Muscle layer of duodenum (tissue), 2 donors: ENCODE measurements at regions not wholly inside any gene's neighbourhood (a gene's known extent, or its start where the extent isn't known, plus 50 kb on each side); places are given as distances from the start of the nearest gene placed in this dataset.

Source experiments
- H3K27ac ChIP-seq: one replicate; pipeline ENCODE4 v1.7.0; 2013; ENCODE audit warnings: mild to moderate bottlenecking, low read length
- H3K27me3 ChIP-seq: one replicate; pipeline ENCODE4 v1.7.0; 2013; ENCODE audit warnings: low read depth, mild to moderate bottlenecking, control low read depth, low read length
- H3K36me3 ChIP-seq, 2 donors: one replicate each; pipeline ENCODE4 v1.7.0; 2013; ENCODE audit warnings: low read length in 2 of 2, control low read depth in 1 of 2, mild to moderate bottlenecking in 1 of 2; ENCODE audit not compliant: insufficient read depth in 2 of 2, control insufficient read depth in 1 of 2
- H3K4me1 ChIP-seq, 2 donors: one replicate each; pipeline ENCODE4 v1.7.0; 2013; ENCODE audit warnings: low read length in 2 of 2, mild to moderate bottlenecking in 2 of 2, control low read depth in 1 of 2, moderate library complexity in 1 of 2; ENCODE audit not compliant: insufficient read depth in 2 of 2, control insufficient read depth in 1 of 2
- H3K4me3 ChIP-seq, 2 donors: one replicate each; pipeline ENCODE4 v1.7.0; 2013; ENCODE audit warnings: low read length in 2 of 2, low read depth in 1 of 2, mild to moderate bottlenecking in 1 of 2
- H3K9me3 ChIP-seq, 2 donors: one replicate each; pipeline ENCODE4 v1.7.0; 2013; ENCODE audit warnings: low read length in 2 of 2, control low read depth in 1 of 2, mild to moderate bottlenecking in 1 of 2; ENCODE audit not compliant: control insufficient read depth in 1 of 2
- donor health status: healthy.

- Histone ChIP-seq H3K4me3 (no peak overlapping the region), H3K9me3 (no peaks in the 10 kb centered on the region), H3K27ac (no peak overlapping the region), H3K36me3 (no peaks in the 10 kb centered on the region), H3K4me1 (no peaks in the 10 kb centered on the region), H3K27me3 (no peaks in the 10 kb centered on the region)
Measured at GRCh38 chr12:87758271-87758670, 270.9 kb downstream of the C12orf50 start.

- H3K27ac ChIP-seq, result no peak overlapping the region
- H3K36me3 ChIP-seq, result no peaks in the 10 kb centered on the region
- no peak overlapping the region for H3K4me3 ChIP-seq
- no peaks in the 10 kb centered on the region for H3K9me3 ChIP-seq
- H3K27me3 ChIP-seq, result no peaks in the 10 kb centered on the region
- H3K4me1 ChIP-seq, result no peaks in the 10 kb centered on the region
Measured at GRCh38 chr12:87756721-87757120, 272.5 kb downstream of the C12orf50 start.

- no peaks in the 10 kb centered on the region for H3K27me3 ChIP-seq
- no peaks in the 10 kb centered on the region for H3K4me1 ChIP-seq
- H3K36me3 ChIP-seq, result no peaks in the 10 kb centered on the region
- no peaks in the 10 kb centered on the region for H3K9me3 ChIP-seq
- no peak overlapping the region for H3K27ac ChIP-seq
- H3K4me3 ChIP-seq, result no peak overlapping the region
Measured at GRCh38 chr12:87756111-87756510, 273.1 kb downstream of the C12orf50 start.

- H3K27me3 ChIP-seq, result no peaks in the 10 kb centered on the region
- no peaks in the 10 kb centered on the region for H3K4me1 ChIP-seq
- no peaks in the 10 kb centered on the region for H3K36me3 ChIP-seq
- H3K9me3 ChIP-seq, result no peaks in the 10 kb centered on the region
- no peak overlapping the region for H3K4me3 ChIP-seq
- H3K27ac ChIP-seq, result no peak overlapping the region
Measured at GRCh38 chr12:87728931-87729593, 300.1 kb downstream of the C12orf50 start.

GRCh38 chr12:87720967-87721366, 308.2 kb downstream of the C12orf50 start:
- Histone ChIP-seq H3K27me3 (no peaks in the 10 kb centered on the region), H3K36me3 (no peaks in the 10 kb centered on the region), H3K4me3 (no peak overlapping the region), H3K4me1 (no peaks in the 10 kb centered on the region), H3K27ac (no peak overlapping the region), H3K9me3 (peaks cover 0 to 3% of the 10 kb centered on the region in 2 donors)

- Histone ChIP-seq H3K9me3 (no peaks in the 10 kb centered on the region), H3K4me3 (no peak overlapping the region), H3K27ac (no peak overlapping the region), H3K4me1 (no peaks in the 10 kb centered on the region), H3K36me3 (no peaks in the 10 kb centered on the region), H3K27me3 (no peaks in the 10 kb centered on the region)
Measured at GRCh38 chr12:87704374-87704773, 324.8 kb downstream of the C12orf50 start.

- H3K4me3 ChIP-seq, result no peak overlapping the region
- no peak overlapping the region for H3K27ac ChIP-seq
- no peaks in the 10 kb centered on the region for H3K36me3 ChIP-seq
- H3K4me1 ChIP-seq, result no peaks in the 10 kb centered on the region
- H3K27me3 ChIP-seq, result no peaks in the 10 kb centered on the region
- no peaks in the 10 kb centered on the region for H3K9me3 ChIP-seq
Measured at GRCh38 chr12:87690236-87690810, 338.9 kb downstream of the C12orf50 start.

- Histone ChIP-seq H3K27me3 (no peaks in the 10 kb centered on the region), H3K27ac (no peak overlapping the region)
Measured at GRCh38 chr12:87689196-87689595, 340.0 kb downstream of the C12orf50 start.

GRCh38 chr12:87687362-87687761, 341.8 kb downstream of the C12orf50 start:
- no peaks in the 10 kb centered on the region for H3K36me3 ChIP-seq
- H3K27me3 ChIP-seq, result no peaks in the 10 kb centered on the region
- H3K4me1 ChIP-seq, result no peaks in the 10 kb centered on the region
- no peaks in the 10 kb centered on the region for H3K9me3 ChIP-seq
- no peak overlapping the region for H3K27ac ChIP-seq
- H3K4me3 ChIP-seq, result no peak overlapping the region

More at GRCh38 chr12:87689196-87689595, 340.0 kb downstream of the C12orf50 start:
- Histone ChIP-seq H3K4me1 (no peaks in the 10 kb centered on the region), H3K36me3 (no peaks in the 10 kb centered on the region), H3K9me3 (no peaks in the 10 kb centered on the region), H3K4me3 (no peak overlapping the region)

GRCh38 chr12:87685696-87686095, 343.5 kb downstream of the C12orf50 start:
- H3K9me3 ChIP-seq, result no peaks in the 10 kb centered on the region
- no peaks in the 10 kb centered on the region for H3K4me1 ChIP-seq
- no peak overlapping the region for H3K27ac ChIP-seq
- H3K36me3 ChIP-seq, result no peaks in the 10 kb centered on the region
- no peak overlapping the region for H3K4me3 ChIP-seq
- no peaks in the 10 kb centered on the region for H3K27me3 ChIP-seq

- Histone ChIP-seq H3K4me1 (no peaks in the 10 kb centered on the region), H3K27me3 (no peaks in the 10 kb centered on the region), H3K27ac (no peak overlapping the region), H3K36me3 (no peaks in the 10 kb centered on the region), H3K4me3 (no peak overlapping the region), H3K9me3 (no peaks in the 10 kb centered on the region)
Measured at GRCh38 chr12:87679251-87679650, 349.9 kb downstream of the C12orf50 start.

- no peak overlapping the region for H3K27ac ChIP-seq
- no peaks in the 10 kb centered on the region for H3K9me3 ChIP-seq
- no peaks in the 10 kb centered on the region for H3K27me3 ChIP-seq
- no peaks in the 10 kb centered on the region for H3K4me1 ChIP-seq
- H3K36me3 ChIP-seq, result no peaks in the 10 kb centered on the region
- H3K4me3 ChIP-seq, result no peak overlapping the region
Measured at GRCh38 chr12:87678453-87678852, 350.7 kb downstream of the C12orf50 start.
